Activated gamma-delta T cell (primary cell): ENCODE measurements at regions not wholly inside any gene's neighbourhood (a gene's known extent, or its start where the extent isn't known, plus 50 kb on each side); places are given as distances from the start of the nearest gene placed in this dataset.

Experiments
- DNase-seq: peaks from one replicate; lab custom pipeline; 2025; lab: John Stamatoyannopoulos, UW

GRCh38 chr2:66382091-66382490 lies 52.8 kb upstream of the MEIS1 start:
- DNase-seq, result no peak

GRCh38 chr2:66379473-66379872 lies 55.5 kb upstream of the MEIS1 start:
- no peak for DNase-seq

GRCh38 chr2:66377832-66378231 lies 57.1 kb upstream of the MEIS1 start:
- no peak for DNase-seq

GRCh38 chr2:66370824-66371223 lies 64.1 kb upstream of the MEIS1 start:
- DNase-seq, result no peak

GRCh38 chr2:66366619-66367018 lies 68.3 kb upstream of the MEIS1 start:
- no peak for DNase-seq

GRCh38 chr2:66364495-66365333 lies 70.2 kb upstream of the MEIS1 start:
- DNase-seq, result no peak

GRCh38 chr2:66362701-66363100 lies 72.2 kb upstream of the MEIS1 start:
- no peak for DNase-seq

- no peak for DNase-seq
These were observed 88.7 kb upstream of the MEIS1 start for GRCh38 chr2:66346231-66346664.

- no peak for DNase-seq
These were observed 90.8 kb upstream of the MEIS1 start for GRCh38 chr2:66344087-66344663.

GRCh38 chr2:66343259-66343658 lies 91.7 kb upstream of the MEIS1 start:
- DNase-seq, result no peak

GRCh38 chr2:66340521-66340920 lies 94.4 kb upstream of the MEIS1 start:
- DNase-seq, result no peak

- DNase-seq, result no peak
These were observed 100.5 kb upstream of the MEIS1 start for GRCh38 chr2:66334237-66335029.

- DNase-seq, result no peak
These were observed 103.7 kb upstream of the MEIS1 start for GRCh38 chr2:66331176-66331575.

- no peak for DNase-seq
These were observed 105.8 kb upstream of the MEIS1 start for GRCh38 chr2:66329081-66329605.

- no peak for DNase-seq
These were observed 107.7 kb upstream of the MEIS1 start for GRCh38 chr2:66327066-66327740.

GRCh38 chr2:66324909-66325528 lies 109.9 kb upstream of the MEIS1 start:
- no peak for DNase-seq

GRCh38 chr2:66324356-66324755 lies 110.6 kb upstream of the MEIS1 start:
- DNase-seq, result no peak

GRCh38 chr2:66323406-66323805 lies 111.5 kb upstream of the MEIS1 start:
- DNase-seq, result no peak

GRCh38 chr2:66322506-66323260 lies 112.2 kb upstream of the MEIS1 start:
- no peak for DNase-seq

GRCh38 chr2:66318009-66318561 lies 116.8 kb upstream of the MEIS1 start:
- no peak for DNase-seq
